Lower leg skin (tissue), 3 donors: ENCODE measurements at regions not wholly inside any gene's neighbourhood (a gene's known extent, or its start where the extent isn't known, plus 50 kb on each side); places are given as distances from the start of the nearest gene placed in this dataset.

ENCODE experiments used
- POLR2A ChIP-seq, 2 donors: fragments of 450-650 bp; IDR thresholded peaks; one replicate each; pipeline ENCODE4 v1.6.1; 2016 to 2017; ENCODE audit warnings: antibody characterized with exemption in 2 of 2, mild to moderate bottlenecking in 1 of 2, moderate library complexity in 1 of 2
- TF ChIP-seq, protein P1 (sequence below), 3 donors: fragments of 450-650 bp; IDR thresholded peaks; one replicate each; pipeline ENCODE4 v1.5.1; 2016; ENCODE audit warnings: antibody characterized with exemption in 3 of 3, mild to moderate bottlenecking in 3 of 3, moderate library complexity in 2 of 3

DNA sequence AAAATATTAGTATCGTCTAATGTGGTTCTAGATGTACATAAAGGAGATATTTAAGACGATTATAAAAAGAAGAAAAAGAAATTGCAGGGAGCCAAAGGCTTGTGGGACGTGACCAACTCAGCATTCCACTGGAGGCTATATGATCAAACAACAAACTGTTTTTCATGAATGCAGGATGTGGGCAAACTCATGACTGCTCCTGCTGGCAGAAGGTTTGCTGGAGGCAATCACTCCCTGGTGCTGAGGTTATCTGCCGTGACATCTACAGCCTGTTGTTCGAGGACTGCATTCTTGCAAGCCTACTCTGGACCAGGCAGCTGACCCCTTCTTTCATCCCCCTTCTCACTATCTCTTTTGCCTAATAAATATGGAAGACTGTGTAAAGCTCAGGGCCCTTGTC lies 518.1 kb downstream of the UQCRFS1 start:
- TF ChIP-seq, protein P1, sequence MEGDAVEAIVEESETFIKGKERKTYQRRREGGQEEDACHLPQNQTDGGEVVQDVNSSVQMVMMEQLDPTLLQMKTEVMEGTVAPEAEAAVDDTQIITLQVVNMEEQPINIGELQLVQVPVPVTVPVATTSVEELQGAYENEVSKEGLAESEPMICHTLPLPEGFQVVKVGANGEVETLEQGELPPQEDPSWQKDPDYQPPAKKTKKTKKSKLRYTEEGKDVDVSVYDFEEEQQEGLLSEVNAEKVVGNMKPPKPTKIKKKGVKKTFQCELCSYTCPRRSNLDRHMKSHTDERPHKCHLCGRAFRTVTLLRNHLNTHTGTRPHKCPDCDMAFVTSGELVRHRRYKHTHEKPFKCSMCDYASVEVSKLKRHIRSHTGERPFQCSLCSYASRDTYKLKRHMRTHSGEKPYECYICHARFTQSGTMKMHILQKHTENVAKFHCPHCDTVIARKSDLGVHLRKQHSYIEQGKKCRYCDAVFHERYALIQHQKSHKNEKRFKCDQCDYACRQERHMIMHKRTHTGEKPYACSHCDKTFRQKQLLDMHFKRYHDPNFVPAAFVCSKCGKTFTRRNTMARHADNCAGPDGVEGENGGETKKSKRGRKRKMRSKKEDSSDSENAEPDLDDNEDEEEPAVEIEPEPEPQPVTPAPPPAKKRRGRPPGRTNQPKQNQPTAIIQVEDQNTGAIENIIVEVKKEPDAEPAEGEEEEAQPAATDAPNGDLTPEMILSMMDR (IDR thresholded peaks at IDR 0.05) = no peak
- TF ChIP-seq POLR2A (IDR thresholded peaks at IDR 0.05) = no peak
